ENCODE measurements at regions not wholly inside any gene's neighbourhood (a gene's known extent, or its start where the extent isn't known, plus 50 kb on each side); places are given as distances from the start of the nearest gene placed in this dataset.

- no peak for TF ChIP-seq CTCF (IDR thresholded peaks at IDR 0.05)
- TF ChIP-seq POLR2A (IDR thresholded peaks at IDR 0.05), result no peak
- TF ChIP-seq POLR2AphosphoS5 (IDR thresholded peaks at IDR 0.05), result no peak
- TF ChIP-seq EP300 (IDR thresholded peaks at IDR 0.05), result no peak
Measured at GRCh38 chr5:4199049-4199841, 603.6 kb downstream of the IRX1 start.
